ENCODE measurements at regions not wholly inside any gene's neighbourhood (a gene's known extent, or its start where the extent isn't known, plus 50 kb on each side); places are given as distances from the start of the nearest gene placed in this dataset.

DNA sequence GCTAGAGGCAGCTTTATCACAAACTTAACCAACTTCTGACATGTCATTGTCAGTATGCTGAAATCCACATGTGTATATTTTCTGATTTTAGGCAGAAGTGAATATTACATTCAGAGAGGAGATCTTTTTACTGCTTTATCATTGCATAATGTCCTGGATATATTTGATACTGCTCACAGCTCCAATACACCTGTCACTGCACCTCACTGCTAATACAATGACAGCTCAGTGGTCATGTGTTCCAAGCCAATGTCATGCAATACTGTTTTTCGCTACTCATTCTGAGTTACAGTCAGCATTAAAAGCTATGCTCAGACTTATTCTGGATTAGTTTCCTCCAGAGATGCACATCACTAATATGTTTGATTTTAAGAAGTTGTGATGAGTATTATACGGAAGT, 1604.6 kb downstream of the HACE1 start:
- TF ChIP-seq CTCF (IDR thresholded peaks at IDR 0.05) (no peak), POLR2AphosphoS5 (IDR thresholded peaks at IDR 0.05; ENCODE audit: insufficient read depth in 1 of 2, low read depth in 1 of 2) (no peak), POLR2A (IDR thresholded peaks at IDR 0.05) (no peak)
